Liver (tissue), 8 donors: ENCODE measurements at regions not wholly inside any gene's neighbourhood (a gene's known extent, or its start where the extent isn't known, plus 50 kb on each side); places are given as distances from the start of the nearest gene placed in this dataset.
A peak's percentile ranks its signal among the peaks of the same experiment; 100 is the strongest.

ENCODE experiments used
- DNase-seq: peaks from one replicate; pipeline ENCODE4 v3.0.0-alpha.2; 2017; ENCODE audit warnings: low spot score
- H3K27ac ChIP-seq, 2 donors: one replicate each; pipeline ENCODE4 v1.7.0; 2013; ENCODE audit warnings: inconsistent platforms in 2 of 2, low read length in 2 of 2, control low read depth in 1 of 2, low read depth in 1 of 2, mild to moderate bottlenecking in 1 of 2
- H3K27me3 ChIP-seq, 4 donors: one replicate each; pipeline versions ENCODE4 v1.6.1 to v1.7.0; 2013; ENCODE audit warnings: low read length in 3 of 4, inconsistent platforms in 1 of 4, mild to moderate bottlenecking in 1 of 4, moderate library complexity in 1 of 4; ENCODE audit not compliant: control insufficient read depth in 4 of 4, insufficient read depth in 4 of 4
- H3K36me3 ChIP-seq, 4 donors: one replicate each; pipeline versions ENCODE4 v1.6.1 to v1.7.0; 2013; ENCODE audit warnings: low read length in 3 of 4, mild to moderate bottlenecking in 3 of 4, low read depth in 1 of 4, moderate library complexity in 1 of 4; ENCODE audit not compliant: control insufficient read depth in 4 of 4, insufficient read depth in 3 of 4
- H3K4me1 ChIP-seq, 4 donors: one replicate each; pipeline versions ENCODE4 v1.6.1 to v1.7.0; 2013; ENCODE audit warnings: low read length in 3 of 4, mild to moderate bottlenecking in 3 of 4, moderate library complexity in 1 of 4; ENCODE audit not compliant: control insufficient read depth in 4 of 4, insufficient read depth in 4 of 4
- H3K4me3 ChIP-seq, 3 donors: one replicate each; pipeline versions ENCODE4 v1.6.1 to v1.7.0; 2013; ENCODE audit warnings: low read length in 3 of 3, control low read depth in 1 of 3, low read depth in 1 of 3, mild to moderate bottlenecking in 1 of 3
- H3K9ac ChIP-seq, 2 donors: one replicate each; pipeline ENCODE4 v1.7.0; 2013; ENCODE audit warnings: low read length in 2 of 2, mild to moderate bottlenecking in 2 of 2, moderate library complexity in 2 of 2, control low read depth in 1 of 2, low read depth in 1 of 2
- H3K9me3 ChIP-seq, 4 donors: one replicate each; pipeline versions ENCODE4 v1.6.1 to v1.7.0; 2013; ENCODE audit warnings: low read length in 3 of 4; ENCODE audit not compliant: control insufficient read depth in 4 of 4
- ATF3 ChIP-seq: IDR thresholded peaks from 2 replicates; pipeline ENCODE4 v1.6.1; 2016; ENCODE audit warnings: antibody characterized with exemption
- CTCF ChIP-seq: fragments of 150-350 bp; IDR thresholded peaks from 2 replicates; pipeline ENCODE4 v1.5.1; 2017; ENCODE audit warnings: improper control_type of control experiment, low read depth, low read length; ENCODE audit not compliant: missing input control
- EGR1 ChIP-seq, 2 donors: IDR thresholded peaks; 2 replicates each; pipeline ENCODE4 v1.6.1; 2016 to 2018; ENCODE audit warnings: antibody characterized with exemption in 2 of 2, low read depth in 2 of 2
- FOXA1 ChIP-seq: IDR thresholded peaks from 2 replicates; pipeline ENCODE4 v1.6.1; 2016; ENCODE audit warnings: antibody characterized with exemption
- FOXA2 ChIP-seq: IDR thresholded peaks from 2 replicates; pipeline ENCODE4 v1.6.1; 2016; ENCODE audit warnings: antibody characterized with exemption
- GABPA ChIP-seq, 2 donors: IDR thresholded peaks in 1 of 2; conservative IDR thresholded peaks in 1 of 2; 2 replicates each; pipeline ENCODE4 v1.6.1; 2016; ENCODE audit warnings: antibody characterized with exemption in 2 of 2, mild to moderate bottlenecking in 1 of 2, moderate library complexity in 1 of 2
- HNF4A ChIP-seq, 2 donors: conservative IDR thresholded peaks; 2 replicates each; pipeline ENCODE4 v1.6.1; 2016; ENCODE audit warnings: antibody characterized with exemption in 2 of 2, mild to moderate bottlenecking in 2 of 2
- HNF4G ChIP-seq: IDR thresholded peaks from 2 replicates; pipeline ENCODE4 v1.6.1; 2016; ENCODE audit warnings: antibody characterized with exemption
- JUND ChIP-seq, 2 donors: IDR thresholded peaks; 2 replicates each; pipeline ENCODE4 v1.6.1; 2016; ENCODE audit warnings: antibody characterized with exemption in 2 of 2
- MAX ChIP-seq: IDR thresholded peaks from 2 replicates; pipeline ENCODE4 v1.6.1; 2016; ENCODE audit warnings: antibody characterized with exemption
- NR2F2 ChIP-seq: IDR thresholded peaks from 2 replicates; pipeline ENCODE4 v1.6.1; 2016; ENCODE audit warnings: antibody characterized with exemption
- RAD21 ChIP-seq, 2 donors: IDR thresholded peaks; 2 replicates each; pipeline ENCODE4 v1.6.1; 2016; ENCODE audit warnings: antibody characterized with exemption in 2 of 2, mild to moderate bottlenecking in 2 of 2
- REST ChIP-seq: IDR thresholded peaks from 2 replicates; pipeline ENCODE4 v1.6.1; 2016; ENCODE audit warnings: antibody characterized with exemption, mild to moderate bottlenecking
- RXRA ChIP-seq, 2 donors: IDR thresholded peaks; 2 replicates each; pipeline ENCODE4 v1.6.1; 2017 to 2018; ENCODE audit warnings: antibody characterized with exemption in 2 of 2, mild to moderate bottlenecking in 1 of 2
- SP1 ChIP-seq: IDR thresholded peaks from 2 replicates; pipeline ENCODE4 v1.6.1; 2018; ENCODE audit warnings: antibody characterized with exemption, mild to moderate bottlenecking
- TAF1 ChIP-seq: conservative IDR thresholded peaks from 2 replicates; pipeline ENCODE4 v1.6.1; 2016; ENCODE audit warnings: antibody characterized with exemption, mild to moderate bottlenecking
- YY1 ChIP-seq: IDR thresholded peaks from 2 replicates; pipeline ENCODE4 v1.6.1; 2016; ENCODE audit warnings: antibody characterized with exemption, mild to moderate bottlenecking
- ZBTB33 ChIP-seq: IDR thresholded peaks from 2 replicates; pipeline ENCODE4 v1.6.1; 2016; ENCODE audit warnings: antibody characterized with exemption
- WGBS: extraction: QIAGEN DNeasy Blood & Tissue Kit; methylation state at CpG from one replicate; pipeline ENCODE4 v1.1.7; 2013; 5-methylcytosine and 5-hydroxymethylcytosine counted together
- donor health status: healthy.
- donor health status: healthy.
- donor health status: healthy.
- donor health status: healthy.
- donor health status: healthy.

- H3K9me3 ChIP-seq, result no peaks in the 10 kb centered on the region
- no peak overlapping the region for H3K27ac ChIP-seq
- H3K4me1 ChIP-seq, result peaks cover 3 to 13% (median 10%) of the 10 kb centered on the region in 4 donors
- no peak for DNase-seq
- no peaks in the 10 kb centered on the region for H3K27me3 ChIP-seq
- WGBS, result 67% methylated on average over 7 of the region's 7 CpGs
- no peaks in the 10 kb centered on the region for H3K36me3 ChIP-seq
- TF ChIP-seq CTCF (no peak), JUND (IDR thresholded peaks at IDR 0.05) (no peak), NR2F2 (no peak), RXRA (IDR thresholded peaks at IDR 0.05) (no peak), HNF4G (no peak), EGR1 (IDR thresholded peaks at IDR 0.05; ENCODE audit: low read depth in 2 of 2) (no peak), TAF1 (no peak)
- no peak overlapping the region for H3K9ac ChIP-seq
- no peak overlapping the region for H3K4me3 ChIP-seq
Observed at GRCh38 chr22:27111796-27112672, 454.6 kb downstream of the MIAT start.

GRCh38 chr22:27113211-27113635 lies 455.8 kb downstream of the MIAT start:
- Histone ChIP-seq H3K4me3 (no peak overlapping the region), H3K9ac (no peak overlapping the region), H3K36me3 (no peaks in the 10 kb centered on the region), H3K27me3 (no peaks in the 10 kb centered on the region), H3K9me3 (no peaks in the 10 kb centered on the region), H3K4me1 (peaks cover 3 to 13% (median 8%) of the 10 kb centered on the region in 4 donors), H3K27ac (peak overlapping the region in 1 of 2 donors; percentile 35)
- WGBS, result 32% methylated on average over 4 of the region's 4 CpGs
- no peak for DNase-seq
- TF ChIP-seq EGR1 (IDR thresholded peaks at IDR 0.05; ENCODE audit: low read depth in 2 of 2) (no peak), JUND (IDR thresholded peaks at IDR 0.05) (peak; percentile 97 to 99), TAF1 (no peak), NR2F2 (no peak), MAX (peak; percentile 40), REST (no peak), CTCF (no peak), SP1 (no peak), HNF4G (peak; percentile 16), RXRA (IDR thresholded peaks at IDR 0.05) (peak in 1 of 2 donors; percentile 79), YY1 (no peak), ATF3 (peak; percentile 70), RAD21 (IDR thresholded peaks at IDR 0.05) (peak in 1 of 2 donors; percentile 51), HNF4A (conservative IDR thresholded peaks at IDR 0.05) (peak in 1 of 2 donors; percentile 63), FOXA1 (no peak), GABPA (IDR thresholded peaks at IDR 0.05 in 1 of 2, conservative IDR thresholded peaks at IDR 0.05 in 1 of 2) (peak in 1 of 2 donors; percentile 39), ZBTB33 (no peak), FOXA2 (no peak)
